GM21526 (cell line): ENCODE measurements at regions not wholly inside any gene's neighbourhood (a gene's known extent, or its start where the extent isn't known, plus 50 kb on each side); places are given as distances from the start of the nearest gene placed in this dataset.

Experiments
- ATAC-seq: cut with Tn5 transposase; IDR thresholded peaks from one replicate; pipeline ENCODE4 v1.9.1; 2021; ENCODE audit warnings: moderate library complexity; ENCODE audit not compliant: unreplicated experiment, low FRiP score

- ATAC-seq: no peak
These were observed 156.3 kb downstream of the FAT3 start for GRCh38 chr11:92380882-92381281.

GRCh38 chr11:92382311-92382710 is 157.7 kb downstream of the FAT3 start:
- ATAC-seq: no peak

- ATAC-seq: no peak
These were observed 158.8 kb downstream of the FAT3 start for GRCh38 chr11:92383430-92383829.

- no peak for ATAC-seq
These were observed 159.7 kb downstream of the FAT3 start for GRCh38 chr11:92384358-92384757.

- no peak for ATAC-seq
These were observed 160.2 kb downstream of the FAT3 start for GRCh38 chr11:92384802-92385201.

GRCh38 chr11:92386577-92386976 is 162.0 kb downstream of the FAT3 start:
- ATAC-seq: no peak

- ATAC-seq: no peak
These were observed 163.2 kb downstream of the FAT3 start for GRCh38 chr11:92387859-92388258.

- ATAC-seq: no peak
These were observed 163.8 kb downstream of the FAT3 start for GRCh38 chr11:92388380-92388779.

- ATAC-seq: no peak
These were observed 166.2 kb downstream of the FAT3 start for GRCh38 chr11:92390783-92391182.

GRCh38 chr11:92391364-92391763 is 166.7 kb downstream of the FAT3 start:
- ATAC-seq: no peak

GRCh38 chr11:92391808-92392207 is 167.2 kb downstream of the FAT3 start:
- ATAC-seq: no peak

- ATAC-seq: no peak
These were observed 168.6 kb downstream of the FAT3 start for GRCh38 chr11:92393218-92393617.

GRCh38 chr11:92396133-92396532 is 171.5 kb downstream of the FAT3 start:
- no peak for ATAC-seq

- ATAC-seq: no peak
These were observed 172.7 kb downstream of the FAT3 start for GRCh38 chr11:92397221-92397755.

- no peak for ATAC-seq
These were observed 175.1 kb downstream of the FAT3 start for GRCh38 chr11:92399705-92400104.

- no peak for ATAC-seq
These were observed 176.9 kb downstream of the FAT3 start for GRCh38 chr11:92401520-92401919.

- ATAC-seq: no peak
These were observed 181.9 kb downstream of the FAT3 start for GRCh38 chr11:92406472-92406871.

GRCh38 chr11:92409355-92409754 is 184.7 kb downstream of the FAT3 start:
- ATAC-seq: no peak

GRCh38 chr11:92409956-92410355 is 185.3 kb downstream of the FAT3 start:
- ATAC-seq: no peak

- ATAC-seq: no peak
These were observed 185.9 kb downstream of the FAT3 start for GRCh38 chr11:92410526-92410925.

- ATAC-seq: no peak
These were observed 186.8 kb downstream of the FAT3 start for GRCh38 chr11:92411431-92411830.

GRCh38 chr11:92413757-92414513 is 189.3 kb downstream of the FAT3 start:
- peak; percentile 96 for ATAC-seq
